GM18498 (cell line): ENCODE measurements at regions not wholly inside any gene's neighbourhood (a gene's known extent, or its start where the extent isn't known, plus 50 kb on each side); places are given as distances from the start of the nearest gene placed in this dataset.
"Not testable (repeated sequence)": the region's sequence is repeated elsewhere in the genome, so short reads cannot be mapped to it uniquely, and the experiment has no call there.

Experiments
- ATAC-seq: cut with Tn5 transposase; IDR thresholded peaks from one replicate; pipeline ENCODE4 v1.9.1; 2021; ENCODE audit warnings: mild to moderate bottlenecking, moderate library complexity; ENCODE audit not compliant: unreplicated experiment

DNA sequence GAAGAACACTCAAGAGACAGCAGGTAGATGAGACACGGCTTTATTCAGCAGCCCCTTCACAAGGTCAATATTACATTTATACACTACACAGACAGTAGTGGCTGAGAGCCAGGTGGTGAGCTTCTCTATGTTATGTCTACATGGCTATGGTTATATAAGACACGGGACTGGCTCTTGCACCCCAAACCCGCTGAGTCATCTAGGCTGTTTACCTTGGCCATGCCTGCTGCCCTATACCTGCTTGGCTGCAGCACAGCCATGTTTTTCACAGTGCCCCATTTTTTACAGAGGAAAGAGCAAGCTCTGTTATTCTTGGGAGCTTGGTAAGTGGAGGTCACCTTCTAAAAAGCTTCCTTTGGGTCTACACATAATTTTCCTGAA is 231.6 kb downstream of the IGSF11 start:
- ATAC-seq = no peak

DNA sequence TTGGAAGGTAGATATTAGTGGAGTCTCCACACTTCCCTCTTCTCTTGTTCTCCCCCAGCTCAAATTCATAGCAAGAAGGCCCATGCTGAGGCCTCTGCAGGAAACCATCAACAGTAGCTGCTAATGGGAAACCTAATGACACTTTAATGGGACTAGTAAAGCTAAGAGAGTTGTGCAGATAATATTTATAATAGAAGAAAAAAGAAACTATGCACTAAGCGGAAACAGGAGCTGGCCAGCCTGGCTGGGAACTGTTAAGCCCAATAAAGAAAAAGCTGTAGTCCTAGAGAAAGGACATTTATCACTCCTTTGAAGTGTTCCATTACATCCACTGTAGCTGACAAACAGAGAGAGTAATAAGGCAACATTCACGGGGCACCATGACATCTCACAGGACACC is 229.6 kb downstream of the IGSF11 start:
- ATAC-seq = no peak

DNA sequence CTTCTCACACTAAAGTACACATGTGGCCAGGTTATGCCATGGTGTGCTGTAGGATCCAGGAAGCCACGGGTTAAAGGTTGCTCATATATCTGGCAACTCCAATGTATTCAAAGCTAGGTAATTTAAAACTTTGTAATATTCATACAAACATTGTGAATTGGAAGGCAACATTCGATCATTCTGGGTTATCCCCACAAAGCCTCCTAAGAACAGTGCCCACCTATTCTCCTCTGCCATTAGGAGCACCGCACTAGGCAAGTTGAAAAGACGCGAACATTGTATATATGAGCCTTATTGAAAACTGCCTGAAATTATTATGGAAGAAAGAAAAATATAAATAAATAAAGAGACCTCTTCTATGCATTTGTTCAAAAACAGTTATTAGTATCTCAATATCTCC is 228.2 kb downstream of the IGSF11 start:
- no peak for ATAC-seq

DNA sequence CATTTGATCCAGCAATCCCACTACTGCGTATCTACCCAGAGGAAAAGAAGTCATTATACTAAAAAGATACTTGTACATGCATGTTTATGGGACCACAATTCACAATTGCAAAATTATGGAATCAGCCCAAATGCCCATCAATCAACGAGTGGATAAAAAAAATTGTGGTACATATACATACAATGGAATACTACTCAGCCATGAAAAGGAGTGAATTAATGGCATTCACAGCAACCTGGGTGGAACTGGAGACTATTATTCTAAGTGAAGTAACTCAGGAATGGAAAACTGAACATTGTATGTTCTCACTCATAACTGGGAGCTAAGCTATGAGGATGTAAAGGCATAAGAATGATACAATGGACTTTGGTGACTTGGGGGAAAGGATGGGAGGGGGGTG is 227.3 kb downstream of the IGSF11 start:
- ATAC-seq = not testable (repeated sequence)

DNA sequence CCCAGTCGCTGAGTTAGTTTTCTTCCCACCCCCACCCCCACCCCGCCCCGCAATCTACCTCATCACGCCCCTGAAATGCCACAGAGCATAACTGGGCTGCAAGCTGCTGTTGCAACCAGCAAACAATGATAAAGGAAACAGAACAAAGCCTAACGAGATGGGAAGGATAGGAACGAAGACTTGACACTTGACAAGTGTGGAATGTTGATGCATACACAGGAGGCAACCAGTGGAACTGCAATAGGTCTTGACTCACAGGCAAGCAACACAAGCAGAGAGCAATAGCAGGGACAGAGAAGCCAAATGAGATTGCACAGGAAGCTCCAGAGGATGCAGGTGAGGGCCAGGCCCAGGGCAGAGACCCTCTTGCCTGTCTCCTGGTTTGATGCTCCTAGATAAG is 225.9 kb downstream of the IGSF11 start:
- no peak for ATAC-seq

DNA sequence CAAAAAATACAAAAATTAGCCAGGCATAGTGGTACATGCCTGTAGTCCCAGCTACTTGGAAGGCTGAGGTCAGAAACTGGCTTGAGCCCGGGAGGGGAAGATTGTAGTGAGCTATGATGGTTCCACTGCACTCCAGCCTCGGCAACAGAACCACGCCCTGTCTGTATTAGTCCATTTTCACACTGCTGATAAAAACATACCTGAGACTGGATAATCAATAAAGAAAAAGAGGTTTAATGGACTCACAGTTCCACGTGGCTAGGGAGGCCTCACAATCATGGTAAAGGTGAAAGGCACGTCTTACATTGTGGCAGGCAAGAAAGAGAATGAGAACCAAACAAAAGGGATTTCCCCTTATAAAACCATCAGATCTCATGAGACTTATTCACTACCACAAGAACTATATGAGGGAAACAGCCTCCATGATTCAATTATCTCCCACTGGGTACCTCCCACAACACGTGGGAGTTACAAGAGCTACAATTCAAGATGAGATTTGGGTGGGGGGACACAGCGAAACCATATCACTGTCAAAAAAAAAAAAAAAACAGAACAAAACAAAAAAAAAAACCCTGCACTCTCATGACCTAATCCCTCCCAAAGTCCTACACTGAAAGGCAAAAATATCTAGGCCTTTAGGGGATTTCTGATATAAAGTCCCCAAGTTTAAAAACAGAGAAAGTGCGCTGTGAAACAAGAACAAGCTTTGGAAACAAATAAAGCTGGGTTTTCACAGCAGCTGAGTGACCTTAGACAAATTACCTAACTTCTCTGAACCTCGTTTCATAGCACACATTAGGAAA is 224.7 kb downstream of the IGSF11 start:
- ATAC-seq = peak; percentile 47

DNA sequence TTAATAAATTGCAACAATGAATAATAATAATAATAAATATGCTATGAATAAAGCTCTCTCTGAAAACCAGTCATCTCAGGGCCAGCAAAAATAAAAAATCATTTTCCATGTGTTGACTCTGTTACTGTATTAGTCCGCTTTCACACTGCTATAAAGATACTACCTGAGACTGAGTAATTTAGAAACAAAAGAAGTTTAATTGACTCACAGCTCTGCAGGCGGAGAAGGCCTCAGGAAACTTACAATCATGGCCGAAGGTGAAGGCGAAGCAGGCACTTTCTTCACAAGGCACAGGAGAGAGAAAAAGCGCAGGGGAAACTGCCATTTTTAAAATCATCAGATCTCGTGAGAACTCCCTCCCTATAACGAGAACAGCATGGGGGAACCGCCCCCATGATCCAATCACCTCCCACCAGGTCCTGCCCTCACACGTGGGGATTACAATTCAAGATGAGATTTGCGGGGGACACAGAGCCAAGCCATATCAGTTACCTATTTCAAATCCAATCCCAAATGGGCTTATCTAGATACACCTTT is 224.1 kb downstream of the IGSF11 start:
- ATAC-seq = peak; percentile 21

DNA sequence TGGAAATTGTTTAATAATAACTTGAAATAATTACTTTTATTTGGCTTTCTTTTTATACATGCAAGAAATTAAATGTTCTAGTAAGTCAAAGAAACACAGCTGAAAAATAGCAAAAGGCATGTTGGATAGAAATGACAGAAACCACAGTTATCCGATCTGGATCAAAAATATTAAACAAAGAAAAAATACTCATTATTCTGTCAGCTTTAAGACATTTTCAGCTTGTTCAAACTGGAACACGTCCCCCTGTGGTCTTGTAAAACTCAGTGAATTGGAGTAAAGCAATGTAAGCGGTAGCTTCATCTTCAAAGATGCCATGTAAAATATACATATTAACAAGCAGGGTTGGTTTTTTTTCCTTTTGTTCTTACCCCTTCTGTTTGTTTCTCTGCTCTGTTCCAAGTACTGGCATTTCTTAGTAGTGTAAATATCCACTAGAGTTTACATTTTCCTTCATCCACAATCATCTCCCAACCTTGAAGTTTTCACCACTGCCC is 223.4 kb downstream of the IGSF11 start:
- ATAC-seq = no peak

- no peak for ATAC-seq
These were observed 221.2 kb downstream of the IGSF11 start for GRCh38 chr3:118813472-118813871.

GRCh38 chr3:118817748-118818165 is 216.9 kb downstream of the IGSF11 start:
- ATAC-seq = peak; percentile 91

- ATAC-seq = no peak
These were observed 216.3 kb downstream of the IGSF11 start for GRCh38 chr3:118818386-118818785.

DNA sequence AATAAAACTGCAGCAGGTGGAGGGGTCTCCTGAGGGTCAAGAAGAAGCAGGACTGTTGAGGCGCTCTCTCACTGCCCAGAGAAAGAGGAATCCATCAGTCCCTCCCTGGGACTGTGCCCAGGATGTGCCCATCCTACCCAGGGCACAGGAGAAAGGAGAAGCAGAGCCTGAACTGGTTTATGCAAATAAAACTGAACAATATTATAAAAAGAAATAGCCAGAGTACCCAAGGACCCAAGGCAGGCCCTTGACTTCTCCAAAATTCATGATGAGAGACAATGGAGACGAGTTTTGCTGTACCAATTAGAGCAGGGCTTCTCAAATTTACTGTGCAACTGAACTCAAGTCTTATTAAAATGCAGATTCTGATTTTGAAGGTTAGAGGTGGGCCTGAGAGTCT is 211.0 kb downstream of the IGSF11 start:
- ATAC-seq = no peak

DNA sequence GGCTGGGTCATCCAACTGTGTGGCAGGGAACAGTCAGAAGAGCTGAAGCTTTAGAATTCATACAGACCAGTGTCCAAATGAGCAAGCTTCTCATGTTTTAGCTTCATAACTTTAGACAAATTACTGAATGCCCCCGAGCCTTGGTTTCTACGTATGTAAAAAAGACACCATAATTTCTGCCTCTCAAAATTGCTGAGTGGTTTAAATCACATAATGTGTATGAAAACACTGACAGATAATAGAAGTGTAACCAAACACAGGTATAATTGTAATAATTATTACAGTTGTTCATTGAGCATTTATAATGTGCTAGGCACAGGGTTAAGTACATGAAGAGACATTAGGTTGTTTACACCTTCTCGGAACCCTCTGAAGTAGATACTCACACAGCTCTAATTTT is 207.2 kb downstream of the IGSF11 start:
- no peak for ATAC-seq

DNA sequence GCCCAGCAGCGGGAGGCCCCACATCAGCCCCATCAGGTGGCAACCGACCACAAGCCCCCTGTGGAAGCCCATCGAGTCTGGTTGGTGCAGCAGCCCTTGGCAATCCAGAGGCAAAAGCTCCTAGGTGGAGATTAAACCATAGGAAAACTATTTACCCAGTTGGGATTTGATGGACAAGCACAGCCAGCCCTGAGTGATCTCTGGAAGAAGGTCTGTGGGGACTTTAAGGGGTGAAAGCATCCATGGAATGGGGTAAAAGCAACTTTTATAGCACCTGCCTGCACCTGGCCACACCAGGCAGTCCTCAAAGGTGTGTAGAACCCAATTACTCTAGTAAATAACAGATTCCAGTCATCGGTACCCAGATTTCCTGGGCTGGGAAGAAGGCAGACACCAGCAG is 206.3 kb downstream of the IGSF11 start:
- ATAC-seq = no peak

- no peak for ATAC-seq
These were observed 201.6 kb downstream of the IGSF11 start for GRCh38 chr3:118833075-118833474.

DNA sequence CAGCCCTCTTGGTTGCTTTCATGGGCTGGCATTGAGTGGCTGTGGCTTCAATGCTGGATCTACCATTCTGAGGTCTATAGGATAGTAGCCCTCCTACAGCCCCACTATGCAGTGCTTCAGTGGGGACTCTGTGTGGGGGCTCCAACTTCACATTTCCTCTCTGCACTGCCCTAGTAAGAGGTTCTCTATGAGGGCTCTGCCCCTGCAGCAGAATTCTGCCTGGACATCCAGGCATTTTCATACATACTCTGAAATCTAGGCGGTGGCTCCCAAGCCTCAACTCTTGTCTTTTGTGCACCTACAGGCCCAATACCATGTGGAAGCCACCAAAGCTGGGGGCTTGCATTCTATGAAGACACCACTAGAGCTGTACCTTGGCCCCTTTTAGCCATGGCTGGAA is 195.8 kb downstream of the IGSF11 start:
- no peak for ATAC-seq

GRCh38 chr3:118842147-118842863 is 192.3 kb downstream of the IGSF11 start:
- no peak for ATAC-seq

DNA sequence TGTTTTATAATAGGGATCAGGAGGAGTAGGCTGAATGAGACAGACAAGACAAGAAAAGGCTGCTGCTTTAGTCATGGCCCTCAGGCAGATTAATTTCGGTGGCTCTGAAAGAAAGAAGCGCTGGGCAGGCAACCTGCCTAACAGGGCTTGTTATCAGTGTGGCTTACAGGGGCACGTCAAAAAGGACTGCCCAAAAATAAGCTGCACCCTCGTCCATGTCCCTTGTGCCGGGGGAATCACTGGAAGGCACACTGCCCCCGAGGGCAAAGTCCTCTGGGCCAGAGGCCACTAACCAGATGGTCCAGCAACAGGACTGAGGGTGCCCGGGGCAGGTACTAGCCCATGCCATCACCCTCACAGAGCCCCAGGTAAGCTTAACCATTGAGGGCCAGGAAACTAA is 188.5 kb downstream of the IGSF11 start:
- ATAC-seq = no peak
